Activated naive CD8-positive, alpha-beta T cell treated with anti-CD3 and anti-CD28 coated beads, Interleukin-2, amount 50 U/mL, for 24 hours (primary cell): ENCODE measurements at regions not wholly inside any gene's neighbourhood (a gene's known extent, or its start where the extent isn't known, plus 50 kb on each side); places are given as distances from the start of the nearest gene placed in this dataset.
"Not testable (repeated sequence)": the region's sequence is repeated elsewhere in the genome, so short reads cannot be mapped to it uniquely, and the experiment has no call there.

Experiments
- ATAC-seq: fragments of 150-1000 bp; cut with Tn5 transposase; one replicate; pipeline ENCODE4 v1.10.0; 2021
- DNase-seq: peaks from one replicate; pipeline ENCODE4 v3.0.0; 2021
- H3K27ac Mint-ChIP-seq: one replicate; pipeline ENCODE4 v1.8.0; 2021; ENCODE audit warnings: mild to moderate bottlenecking, mixed read lengths
- H3K27me3 Mint-ChIP-seq: one replicate; pipeline ENCODE4 v1.8.0; 2021; ENCODE audit warnings: mixed read lengths
- H3K36me3 Mint-ChIP-seq: one replicate; pipeline ENCODE4 v1.8.0; 2021; ENCODE audit warnings: low read depth, mixed read lengths
- H3K4me1 Mint-ChIP-seq: one replicate; pipeline ENCODE4 v1.8.0; 2021; ENCODE audit warnings: mixed read lengths
- H3K4me3 Mint-ChIP-seq: one replicate; pipeline ENCODE4 v1.8.0; 2021; ENCODE audit warnings: mild to moderate bottlenecking, moderate library complexity, mixed read lengths
- H3K9me3 Mint-ChIP-seq: one replicate; pipeline ENCODE4 v1.8.0; 2021; ENCODE audit warnings: mixed read lengths

DNA sequence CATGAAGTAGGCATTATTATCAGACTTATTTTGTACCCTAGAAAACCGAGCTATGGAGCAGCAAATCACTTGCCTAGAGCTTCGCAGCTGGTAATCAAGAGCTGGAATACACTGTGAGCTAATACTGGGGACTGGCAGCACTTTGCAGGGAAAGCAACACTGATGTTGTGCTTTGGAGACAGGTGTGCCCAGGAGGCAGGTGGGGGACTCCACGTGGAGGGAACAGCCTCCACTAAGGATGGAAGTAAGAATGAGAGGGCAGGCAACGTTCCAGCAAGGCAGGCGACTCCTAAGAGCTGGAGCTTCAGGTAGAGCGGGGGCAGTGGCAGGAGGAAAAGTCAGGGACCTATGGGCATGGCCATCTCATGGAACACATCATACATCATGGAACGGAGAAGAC lies 300.5 kb upstream of the IGF1R start:
- DNase-seq (no peak), ATAC-seq (no peak)
- no peaks in the 10 kb centered on the region for H3K9me3 Mint-ChIP-seq
- H3K36me3 Mint-ChIP-seq = no peaks in the 10 kb centered on the region
- H3K4me3 Mint-ChIP-seq = no peak overlapping the region
- no peak overlapping the region for H3K27ac Mint-ChIP-seq
- no peaks in the 10 kb centered on the region for H3K4me1 Mint-ChIP-seq
- H3K27me3 Mint-ChIP-seq = peaks cover 7% of the 10 kb centered on the region

DNA sequence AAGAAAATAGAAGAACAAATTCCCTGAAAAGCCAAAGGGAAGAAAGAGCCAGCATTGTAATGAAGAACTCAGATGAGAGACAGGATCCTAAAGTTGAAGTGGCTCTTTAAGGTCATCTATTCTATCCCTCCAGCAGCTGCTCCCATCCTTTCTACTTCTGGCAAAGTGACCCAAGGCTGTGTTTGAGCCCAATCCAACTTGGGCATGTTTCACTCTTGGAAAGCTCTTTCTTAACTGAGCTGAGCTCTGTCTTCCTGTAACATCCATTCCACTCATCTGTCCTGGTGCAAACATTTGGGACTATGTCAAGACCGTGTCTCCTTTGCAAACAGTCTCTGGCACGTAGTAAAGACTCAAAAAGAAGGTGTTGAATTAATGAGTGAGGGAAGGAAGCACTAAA lies 298.1 kb upstream of the IGF1R start:
- no peaks in the 10 kb centered on the region for H3K36me3 Mint-ChIP-seq
- no peak overlapping the region for H3K4me3 Mint-ChIP-seq
- ATAC-seq = no peak
- no peaks in the 10 kb centered on the region for H3K9me3 Mint-ChIP-seq
- H3K4me1 Mint-ChIP-seq = no peaks in the 10 kb centered on the region
- peaks cover 7% of the 10 kb centered on the region for H3K27me3 Mint-ChIP-seq
- no peak for DNase-seq
- H3K27ac Mint-ChIP-seq = no peak overlapping the region

DNA sequence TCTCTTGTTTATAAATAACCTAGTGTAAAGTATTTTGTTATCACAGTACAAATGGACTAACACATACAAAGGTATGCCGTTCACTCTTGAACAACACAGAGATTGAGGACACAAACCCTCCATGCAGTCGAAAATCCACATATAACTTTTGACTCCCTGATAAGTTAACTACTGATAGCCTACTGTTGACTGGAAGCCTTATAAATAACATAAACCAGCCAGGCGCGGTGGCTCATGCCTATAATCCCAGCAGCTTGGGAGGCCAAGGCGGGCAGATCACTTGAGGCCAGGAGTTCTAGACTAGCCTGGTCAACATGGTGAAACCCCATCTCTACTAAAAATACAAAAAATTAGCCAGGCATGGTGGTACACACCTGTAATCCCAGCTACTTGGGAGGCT lies 290.1 kb upstream of the IGF1R start:
- not testable (repeated sequence) for DNase-seq, ATAC-seq, H3K27ac Mint-ChIP-seq, H3K27me3 Mint-ChIP-seq, H3K36me3 Mint-ChIP-seq, H3K4me1 Mint-ChIP-seq, H3K9me3 Mint-ChIP-seq, H3K4me3 Mint-ChIP-seq

DNA sequence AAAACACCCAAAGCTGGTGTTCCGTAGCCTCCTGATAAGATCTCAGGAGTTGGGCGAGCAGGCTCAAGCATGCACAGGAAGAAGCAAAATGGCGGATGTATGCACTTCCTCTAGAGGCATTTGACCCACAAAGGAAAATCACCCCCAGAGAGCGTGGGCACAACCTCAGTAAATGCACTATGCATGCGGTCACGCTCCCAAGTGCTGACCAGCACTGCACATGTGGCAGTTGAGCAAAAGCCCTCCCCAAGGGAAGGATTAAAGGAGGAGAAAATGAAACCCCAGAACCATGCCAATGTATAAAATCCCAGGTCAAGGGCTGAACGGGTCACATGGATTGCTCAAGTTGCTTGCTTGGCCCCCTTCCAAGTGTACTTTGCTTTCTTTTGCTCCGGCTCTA lies 289.4 kb upstream of the IGF1R start:
- no peak overlapping the region for H3K27ac Mint-ChIP-seq

DNA sequence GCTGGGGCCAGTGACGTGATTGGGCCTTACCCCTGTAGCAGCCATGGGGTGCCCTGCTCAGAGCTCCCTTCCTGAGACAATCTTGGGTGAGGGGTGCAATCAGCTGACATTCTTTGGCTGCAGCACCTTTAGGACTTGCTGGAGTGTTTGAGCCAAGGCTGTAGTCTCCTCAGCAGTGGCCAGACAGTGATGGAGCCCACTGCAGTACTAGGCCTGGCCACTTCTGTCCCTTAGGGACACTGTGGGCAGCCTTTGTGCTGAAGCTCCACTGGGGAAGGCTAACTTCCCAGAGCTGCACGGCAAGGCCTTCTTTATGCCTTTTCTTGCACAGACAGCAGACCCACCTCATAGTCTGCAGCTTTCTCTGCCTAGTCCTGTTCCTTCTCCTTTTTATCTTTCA lies 284.9 kb upstream of the IGF1R start:
- Mint-ChIP-seq H3K36me3 (no peaks in the 10 kb centered on the region), H3K27me3 (peaks cover 2% of the 10 kb centered on the region), H3K4me1 (no peaks in the 10 kb centered on the region), H3K27ac (no peak overlapping the region), H3K4me3 (no peak overlapping the region), H3K9me3 (no peaks in the 10 kb centered on the region)
- no peak for DNase-seq
- ATAC-seq = no peak

More for the DNA sequence above, 289.4 kb upstream of the IGF1R start:
- Mint-ChIP-seq H3K4me3 (no peak overlapping the region), H3K4me1 (no peaks in the 10 kb centered on the region), H3K9me3 (peaks cover 8% of the 10 kb centered on the region), H3K27me3 (no peaks in the 10 kb centered on the region), H3K36me3 (no peaks in the 10 kb centered on the region)
- ATAC-seq (no peak), DNase-seq (no peak)

- H3K4me3 Mint-ChIP-seq = no peak overlapping the region
- no peaks in the 10 kb centered on the region for H3K36me3 Mint-ChIP-seq
- peaks cover 2% of the 10 kb centered on the region for H3K27me3 Mint-ChIP-seq
- H3K9me3 Mint-ChIP-seq = no peaks in the 10 kb centered on the region
- ATAC-seq = no peak
- H3K4me1 Mint-ChIP-seq = no peaks in the 10 kb centered on the region
- no peak overlapping the region for H3K27ac Mint-ChIP-seq
- no peak for DNase-seq
Measured at GRCh38 chr15:98363955-98364354, 284.4 kb upstream of the IGF1R start.

- no peaks in the 10 kb centered on the region for H3K4me1 Mint-ChIP-seq
- H3K36me3 Mint-ChIP-seq = no peaks in the 10 kb centered on the region
- H3K9me3 Mint-ChIP-seq = no peaks in the 10 kb centered on the region
- no peak overlapping the region for H3K27ac Mint-ChIP-seq
- no peak overlapping the region for H3K4me3 Mint-ChIP-seq
- peaks cover 5% of the 10 kb centered on the region for H3K27me3 Mint-ChIP-seq
- DNase-seq = no peak
- no peak for ATAC-seq
Measured at GRCh38 chr15:98369081-98369716, 279.1 kb upstream of the IGF1R start.

DNA sequence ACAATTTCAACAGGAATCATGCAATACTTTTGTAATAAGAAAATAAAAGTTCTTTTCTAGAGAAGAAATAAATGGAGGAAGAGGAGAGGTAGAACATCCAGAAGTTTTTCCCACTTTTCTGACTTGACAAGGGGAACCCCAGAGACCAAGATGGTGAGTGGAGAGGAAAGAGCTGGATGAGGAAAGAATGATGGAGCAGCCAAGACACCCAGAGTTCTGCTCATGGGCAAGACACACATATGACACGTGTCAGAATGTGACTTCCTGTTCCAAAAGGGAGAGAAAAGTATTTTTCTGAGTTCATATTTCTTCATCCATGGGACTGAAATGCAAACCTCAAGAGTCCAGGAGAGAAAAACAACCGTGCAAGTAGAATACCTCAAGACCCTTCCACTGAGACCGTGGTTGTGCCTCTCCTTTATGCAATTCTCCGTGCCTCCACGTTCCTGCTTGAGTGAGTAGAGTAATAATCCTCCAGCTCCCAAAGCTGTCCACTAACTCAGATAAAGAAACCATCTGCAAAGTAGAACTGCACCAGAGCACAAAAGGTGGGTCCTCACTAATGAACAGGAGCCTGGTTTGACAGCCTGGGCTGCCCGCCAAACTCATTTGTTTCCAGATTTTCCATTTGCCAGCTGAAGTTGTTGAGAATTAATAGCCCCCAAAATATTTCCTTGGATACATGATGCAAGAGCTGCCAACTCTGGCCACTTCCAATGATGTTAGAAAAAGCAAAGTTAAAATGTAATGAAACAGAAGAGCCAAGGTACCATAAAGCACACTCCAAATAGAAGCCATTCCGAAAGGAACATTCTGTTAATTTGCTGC lies 272.6 kb upstream of the IGF1R start:
- peaks cover 7% of the 10 kb centered on the region for H3K27me3 Mint-ChIP-seq
- no peak for ATAC-seq
- H3K27ac Mint-ChIP-seq = no peak overlapping the region
- no peak overlapping the region for H3K4me3 Mint-ChIP-seq
- H3K4me1 Mint-ChIP-seq = no peaks in the 10 kb centered on the region
- H3K9me3 Mint-ChIP-seq = peaks cover 6% of the 10 kb centered on the region
- no peak for DNase-seq
- no peaks in the 10 kb centered on the region for H3K36me3 Mint-ChIP-seq

GRCh38 chr15:98380721-98381120 lies 267.6 kb upstream of the IGF1R start:
- ATAC-seq (no peak), DNase-seq (no peak)
- Mint-ChIP-seq H3K27ac (no peak overlapping the region), H3K4me1 (no peaks in the 10 kb centered on the region), H3K27me3 (peaks cover 10% of the 10 kb centered on the region), H3K4me3 (no peak overlapping the region), H3K36me3 (no peaks in the 10 kb centered on the region), H3K9me3 (peaks cover 13% of the 10 kb centered on the region)

GRCh38 chr15:98381446-98381845 lies 266.9 kb upstream of the IGF1R start:
- Mint-ChIP-seq H3K9me3 (peaks cover 13% of the 10 kb centered on the region), H3K27me3 (peaks cover 11% of the 10 kb centered on the region), H3K4me3 (no peak overlapping the region), H3K4me1 (no peaks in the 10 kb centered on the region), H3K27ac (no peak overlapping the region), H3K36me3 (no peaks in the 10 kb centered on the region)
- no peak for ATAC-seq
- DNase-seq = no peak

- no peak for DNase-seq
- Mint-ChIP-seq H3K4me3 (no peak overlapping the region), H3K27ac (no peak overlapping the region), H3K36me3 (no peaks in the 10 kb centered on the region), H3K4me1 (no peaks in the 10 kb centered on the region), H3K9me3 (peaks cover 13% of the 10 kb centered on the region), H3K27me3 (peaks cover 13% of the 10 kb centered on the region)
- no peak for ATAC-seq
Measured at GRCh38 chr15:98382139-98382538, 266.2 kb upstream of the IGF1R start.

- Mint-ChIP-seq H3K4me1 (no peaks in the 10 kb centered on the region), H3K36me3 (no peaks in the 10 kb centered on the region), H3K4me3 (no peak overlapping the region), H3K9me3 (peaks cover 13% of the 10 kb centered on the region), H3K27me3 (peaks cover 13% of the 10 kb centered on the region), H3K27ac (no peak overlapping the region)
- no peak for ATAC-seq
- DNase-seq = no peak
Measured at GRCh38 chr15:98383571-98383970, 264.8 kb upstream of the IGF1R start.

DNA sequence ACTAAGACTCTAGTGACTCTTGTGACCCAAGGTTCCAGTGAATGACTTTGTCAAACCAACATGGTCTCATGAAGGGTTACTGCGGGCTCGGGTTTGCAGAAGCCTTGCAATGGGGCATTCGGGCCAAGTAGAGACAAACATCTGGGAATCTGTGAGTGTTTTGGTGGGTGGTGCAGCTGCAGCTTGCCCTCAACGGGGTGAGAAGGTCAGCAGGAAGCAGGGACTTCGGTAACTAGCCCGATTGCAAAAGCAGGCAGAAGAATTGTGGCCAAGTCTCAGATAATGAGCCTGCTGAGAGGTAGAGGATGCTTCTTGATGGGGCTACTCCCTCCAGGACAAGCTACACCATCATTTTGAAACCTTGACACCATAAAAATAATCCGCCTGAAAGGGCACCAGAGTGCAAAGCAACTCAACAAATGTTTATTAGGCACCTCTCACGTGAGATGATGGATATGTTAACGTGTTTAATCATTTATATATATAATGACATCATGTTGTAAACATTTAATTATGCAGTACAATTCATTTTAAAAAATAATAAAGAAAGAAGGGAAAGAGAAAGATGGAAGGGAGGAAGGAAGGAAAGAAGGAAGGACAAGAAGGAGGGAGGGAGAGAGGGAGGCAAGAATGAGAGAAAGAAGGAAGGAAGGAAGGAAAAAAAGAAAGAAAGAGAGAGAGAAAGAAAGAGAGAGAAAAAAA lies 263.9 kb upstream of the IGF1R start:
- DNase-seq = no peak
- no peaks in the 10 kb centered on the region for H3K4me1 Mint-ChIP-seq
- peaks cover 13% of the 10 kb centered on the region for H3K27me3 Mint-ChIP-seq
- no peak overlapping the region for H3K4me3 Mint-ChIP-seq
- no peak overlapping the region for H3K27ac Mint-ChIP-seq
- peaks cover 6% of the 10 kb centered on the region for H3K9me3 Mint-ChIP-seq
- no peak for ATAC-seq
- H3K36me3 Mint-ChIP-seq = no peaks in the 10 kb centered on the region

DNA sequence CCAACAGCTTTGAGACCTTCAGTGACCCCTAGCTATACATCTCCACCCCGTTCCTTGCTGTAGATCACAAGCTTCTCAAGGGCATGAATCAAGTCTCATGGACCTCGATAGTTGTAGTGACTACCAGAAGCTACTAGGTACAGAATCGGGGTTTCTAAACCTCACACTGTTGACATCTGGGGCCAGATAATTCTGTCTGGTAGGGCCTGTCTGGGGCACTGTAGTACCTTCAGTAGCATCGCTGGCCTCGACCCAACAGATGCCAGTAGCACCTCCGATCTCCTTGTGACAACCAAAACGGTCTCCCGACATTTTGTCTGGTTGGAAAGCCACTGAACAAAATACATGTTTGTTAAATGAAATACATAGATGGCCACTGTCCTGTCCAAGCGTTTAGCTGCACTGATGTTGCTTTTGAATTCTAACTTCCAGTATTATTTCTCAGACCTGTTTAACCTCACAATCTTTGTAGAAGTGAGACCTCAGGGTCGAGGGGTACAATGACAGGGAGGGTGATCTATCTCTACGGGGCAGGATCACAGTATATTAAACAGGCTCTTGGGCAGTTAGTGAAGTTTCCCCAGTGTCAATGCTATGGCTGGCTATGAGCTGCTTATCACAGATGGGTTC lies 262.5 kb upstream of the IGF1R start:
- Mint-ChIP-seq H3K36me3 (no peaks in the 10 kb centered on the region), H3K9me3 (peaks cover 6% of the 10 kb centered on the region), H3K27ac (no peak overlapping the region), H3K4me1 (no peaks in the 10 kb centered on the region), H3K27me3 (peaks cover 9% of the 10 kb centered on the region), H3K4me3 (no peak overlapping the region)
- DNase-seq (no peak), ATAC-seq (no peak)

DNA sequence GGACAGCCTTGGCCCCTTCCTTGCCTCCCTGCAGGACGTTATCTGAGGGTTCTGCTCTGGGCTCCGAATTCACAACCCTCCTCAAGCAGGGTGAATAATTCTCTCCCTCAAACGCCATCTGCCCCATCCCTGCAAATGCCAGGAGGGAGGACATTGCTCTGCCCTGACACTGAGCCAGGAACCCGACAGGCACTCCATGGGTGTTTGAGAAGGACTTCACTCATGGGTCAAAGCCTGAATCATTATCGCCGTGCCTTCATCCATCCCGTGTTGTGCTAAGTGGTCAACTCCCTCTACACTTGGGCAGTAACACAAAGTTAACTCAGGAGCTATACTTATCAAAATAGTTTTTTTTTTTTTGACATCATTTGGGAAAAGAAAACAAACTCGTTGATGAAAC lies 261.8 kb upstream of the IGF1R start:
- no peaks in the 10 kb centered on the region for H3K4me1 Mint-ChIP-seq
- H3K36me3 Mint-ChIP-seq = no peaks in the 10 kb centered on the region
- no peak overlapping the region for H3K27ac Mint-ChIP-seq
- no peak overlapping the region for H3K4me3 Mint-ChIP-seq
- no peak for DNase-seq
- no peak for ATAC-seq
- peaks cover 9% of the 10 kb centered on the region for H3K27me3 Mint-ChIP-seq
- peaks cover 5% of the 10 kb centered on the region for H3K9me3 Mint-ChIP-seq
